Astrocyte of the spinal cord (primary cell): ENCODE measurements at regions not wholly inside any gene's neighbourhood (a gene's known extent, or its start where the extent isn't known, plus 50 kb on each side); places are given as distances from the start of the nearest gene placed in this dataset.
"Not testable (repeated sequence)": the region's sequence is repeated elsewhere in the genome, so short reads cannot be mapped to it uniquely, and the experiment has no call there.

Experiments
- DNase-seq: peaks from one replicate; pipeline ENCODE4 v3.0.0; 2011; ENCODE audit warnings: low read depth, low spot score
- H3K4me3 ChIP-seq: 2 replicates; pipeline ENCODE4 v1.5.1; 2011; ENCODE audit warnings: low read depth, mild to moderate bottlenecking, low read length, moderate library complexity
- in situ Hi-C: cut with HindIII; loops from 2 replicates; pipeline ENCODE4 v1.10.0; 2017; ENCODE audit warnings: low sequenced_read_pairs
- TF ChIP-seq, protein P1 (sequence below): IDR thresholded peaks from 2 replicates; pipeline ENCODE4 v1.5.1; 2012; ENCODE audit warnings: low read depth, mild to moderate bottlenecking, low read length, inconsistent platforms

DNA sequence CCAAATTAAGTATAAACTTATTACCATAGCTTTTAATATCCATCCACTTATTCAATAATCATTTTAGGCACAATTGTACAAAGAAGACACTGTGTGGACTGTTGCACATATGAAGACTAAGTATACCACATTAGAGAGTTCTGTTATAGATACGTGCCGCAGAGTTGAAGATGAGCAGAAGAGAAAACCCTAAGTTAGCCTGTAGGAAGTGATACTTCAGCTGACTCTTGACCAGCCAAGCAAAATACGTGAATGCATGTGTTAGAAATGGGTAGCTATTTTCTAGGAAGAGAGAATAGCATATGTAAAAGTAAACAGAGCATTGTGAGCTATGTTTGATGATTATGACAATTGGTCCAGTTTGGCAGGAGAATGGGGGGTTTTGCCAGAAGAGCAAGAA lies 272.0 kb upstream of the ATP11B start:
- H3K4me3 ChIP-seq, result no peak overlapping the region
- in situ Hi-C loops, result no loop called here
- TF ChIP-seq, protein P1, sequence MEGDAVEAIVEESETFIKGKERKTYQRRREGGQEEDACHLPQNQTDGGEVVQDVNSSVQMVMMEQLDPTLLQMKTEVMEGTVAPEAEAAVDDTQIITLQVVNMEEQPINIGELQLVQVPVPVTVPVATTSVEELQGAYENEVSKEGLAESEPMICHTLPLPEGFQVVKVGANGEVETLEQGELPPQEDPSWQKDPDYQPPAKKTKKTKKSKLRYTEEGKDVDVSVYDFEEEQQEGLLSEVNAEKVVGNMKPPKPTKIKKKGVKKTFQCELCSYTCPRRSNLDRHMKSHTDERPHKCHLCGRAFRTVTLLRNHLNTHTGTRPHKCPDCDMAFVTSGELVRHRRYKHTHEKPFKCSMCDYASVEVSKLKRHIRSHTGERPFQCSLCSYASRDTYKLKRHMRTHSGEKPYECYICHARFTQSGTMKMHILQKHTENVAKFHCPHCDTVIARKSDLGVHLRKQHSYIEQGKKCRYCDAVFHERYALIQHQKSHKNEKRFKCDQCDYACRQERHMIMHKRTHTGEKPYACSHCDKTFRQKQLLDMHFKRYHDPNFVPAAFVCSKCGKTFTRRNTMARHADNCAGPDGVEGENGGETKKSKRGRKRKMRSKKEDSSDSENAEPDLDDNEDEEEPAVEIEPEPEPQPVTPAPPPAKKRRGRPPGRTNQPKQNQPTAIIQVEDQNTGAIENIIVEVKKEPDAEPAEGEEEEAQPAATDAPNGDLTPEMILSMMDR, result no peak
- no peak for DNase-seq

DNA sequence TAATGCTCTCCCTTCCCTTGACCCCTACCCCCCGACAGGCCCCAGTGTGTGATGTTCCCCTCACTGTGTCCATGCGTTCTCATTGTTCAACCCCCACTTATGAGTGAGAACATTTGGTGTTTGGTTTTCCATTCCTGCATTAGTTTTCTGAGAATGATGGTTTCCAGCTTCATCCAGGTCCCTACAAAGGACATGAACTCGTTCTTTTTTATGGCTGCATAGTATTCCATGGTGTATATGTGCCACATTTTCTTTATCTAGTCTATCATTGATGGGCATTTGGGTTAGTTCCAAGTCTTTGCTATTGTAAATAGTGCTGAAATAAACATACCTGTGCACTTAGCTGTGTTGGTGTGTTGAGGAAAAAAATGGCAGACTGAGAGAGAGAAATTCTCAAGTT lies 269.9 kb upstream of the ATP11B start:
- H3K4me3 ChIP-seq, in situ Hi-C loops, DNase-seq: not testable (repeated sequence)

DNA sequence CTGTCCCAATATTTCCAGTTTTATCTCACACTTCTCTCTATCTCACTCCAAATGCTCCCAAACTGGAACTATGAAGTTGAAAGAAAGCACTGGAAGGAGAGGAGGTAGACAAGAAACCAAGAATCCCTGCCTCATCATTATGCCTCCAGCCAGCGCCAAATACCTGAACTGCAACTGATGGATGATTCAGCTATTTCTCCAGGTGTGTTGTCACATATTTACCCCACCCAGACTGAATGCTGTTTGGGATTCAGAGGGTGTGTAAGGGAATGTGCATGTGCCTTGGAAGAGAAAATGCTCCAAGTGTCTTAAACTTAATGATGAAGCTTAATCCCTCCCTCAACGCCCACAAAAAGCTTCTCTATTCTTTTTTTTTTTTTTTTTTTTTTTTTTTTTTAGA lies 269.5 kb upstream of the ATP11B start:
- in situ Hi-C loops, result no loop called here
- no peak overlapping the region for H3K4me3 ChIP-seq
- DNase-seq, result no peak
- TF ChIP-seq, protein P1, result no peak

DNA sequence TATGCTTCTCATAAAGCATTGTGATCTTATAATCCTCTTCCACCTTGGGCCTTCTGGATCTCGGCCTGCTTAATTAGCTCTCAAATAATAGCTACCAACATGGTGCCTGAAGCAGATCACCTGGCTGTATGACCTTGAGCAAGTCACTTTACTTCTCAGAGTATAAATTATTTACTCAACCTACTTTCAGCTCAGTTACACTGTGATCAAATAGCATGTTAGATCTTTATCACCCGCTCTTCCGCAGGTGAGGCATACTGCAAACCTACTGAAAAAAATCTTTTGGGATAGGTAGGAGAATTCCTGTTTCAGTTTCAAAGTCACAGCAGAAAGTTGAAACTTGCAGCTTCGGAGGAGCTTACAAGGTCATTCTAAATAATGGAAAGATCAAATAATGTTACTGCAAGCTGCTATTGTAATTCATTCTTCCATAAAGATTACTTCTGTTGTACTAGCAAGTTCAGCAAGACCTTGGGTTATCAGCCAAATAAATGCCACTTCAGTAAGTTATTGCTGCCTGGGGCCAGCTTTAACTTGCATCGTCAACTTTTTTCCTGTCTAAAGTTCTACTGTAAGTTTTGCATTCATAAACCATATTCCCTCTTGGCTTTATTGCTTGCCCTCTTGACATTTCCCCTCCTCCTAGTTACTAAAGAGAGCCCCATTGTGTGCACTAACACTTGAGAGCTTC lies 268.4 kb upstream of the ATP11B start:
- in situ Hi-C loops, result no loop called here
- no peak overlapping the region for H3K4me3 ChIP-seq
- no peak for DNase-seq
- TF ChIP-seq, protein P1, result no peak

DNA sequence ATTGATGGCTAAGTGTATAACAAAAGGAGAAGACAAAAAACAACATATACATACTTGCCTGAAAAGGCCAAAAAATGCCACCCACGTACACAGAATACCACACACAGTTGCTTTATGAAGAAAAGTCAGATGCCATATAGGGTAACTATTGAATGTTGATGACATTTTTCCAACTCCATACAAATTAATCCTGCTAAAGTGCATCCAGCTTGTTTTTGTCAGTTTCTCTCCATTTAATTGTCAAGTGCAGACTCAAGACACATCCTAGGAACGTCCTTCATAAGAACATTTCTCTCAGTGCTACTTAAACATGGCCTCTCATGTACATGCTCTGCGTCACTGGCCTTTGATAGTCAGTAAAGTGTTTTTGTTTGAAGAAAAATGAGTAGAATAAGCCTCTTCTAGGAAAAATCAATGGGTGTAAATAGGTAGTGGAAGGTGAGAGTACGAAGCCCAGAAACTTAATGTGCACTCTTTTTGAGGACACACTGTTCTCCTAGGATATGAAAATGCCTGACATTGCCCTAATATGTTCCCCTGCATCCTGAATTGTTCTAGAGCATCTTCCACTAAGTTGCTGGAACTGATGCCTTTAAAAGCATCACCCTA lies 267.4 kb upstream of the ATP11B start:
- in situ Hi-C loops, result no loop called here
- DNase-seq, result no peak
- TF ChIP-seq, protein P1, result no peak

DNA sequence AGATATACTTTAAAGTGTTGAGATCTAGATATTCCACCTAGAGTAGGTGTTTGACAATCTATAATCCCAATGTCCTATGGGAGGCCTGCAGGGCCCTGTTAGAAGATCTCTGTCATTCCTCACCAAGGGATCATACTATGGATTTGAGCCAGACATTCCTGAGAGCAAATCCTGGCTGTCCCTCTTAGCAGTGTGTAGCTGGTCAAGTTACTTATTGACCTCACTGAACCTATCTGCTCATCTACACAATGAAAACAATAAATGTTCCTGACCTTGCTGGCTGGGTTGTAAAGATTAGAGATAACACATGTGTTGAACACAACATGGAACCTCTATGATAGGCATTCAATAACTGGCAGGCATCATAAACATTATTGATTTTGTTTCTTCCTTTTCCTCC lies 265.6 kb upstream of the ATP11B start:
- in situ Hi-C loops, result no loop called here
- TF ChIP-seq, protein P1, result no peak
- no peak overlapping the region for H3K4me3 ChIP-seq
- no peak for DNase-seq

More for the DNA sequence above, 267.4 kb upstream of the ATP11B start:
- no peak overlapping the region for H3K4me3 ChIP-seq

DNA sequence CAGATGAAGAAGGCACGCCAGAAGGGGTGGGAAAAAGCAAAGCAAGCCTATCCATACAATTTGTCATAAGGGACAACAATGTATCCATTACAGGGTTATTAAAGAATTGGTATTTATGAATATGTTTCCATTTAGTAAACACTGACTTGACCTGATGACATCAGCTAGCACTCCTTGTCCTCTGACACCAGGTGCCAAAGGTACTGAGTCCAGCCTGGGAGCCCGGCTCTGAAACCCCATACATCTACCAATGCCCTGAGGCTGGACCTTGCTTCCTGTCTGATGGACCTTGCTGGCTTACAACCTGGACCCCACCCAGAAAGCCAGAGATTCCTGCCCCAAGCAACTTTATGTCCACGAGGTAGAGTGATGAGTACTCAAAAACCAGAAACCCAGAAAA lies 263.0 kb upstream of the ATP11B start:
- no peak overlapping the region for H3K4me3 ChIP-seq
- DNase-seq, result no peak
- in situ Hi-C loops, result no loop called here
- TF ChIP-seq, protein P1, result no peak
